SU-DHL-6 (cell line): ENCODE measurements at regions not wholly inside any gene's neighbourhood (a gene's known extent, or its start where the extent isn't known, plus 50 kb on each side); places are given as distances from the start of the nearest gene placed in this dataset.

Experiments
- H2AFZ ChIP-seq: fragments of 200-600 bp; sonication (generic); 2 replicates; pipeline ENCODE4 v1.6.1; 2014; ENCODE audit warnings: low read depth, mild to moderate bottlenecking, moderate library complexity, mixed read lengths, antibody characterized with exemption, low read length; ENCODE audit not compliant: severe bottlenecking
- H3F3A ChIP-seq: fragments of 200-600 bp; shearing (Covaris generic); 2 replicates; pipeline ENCODE4 v1.6.0; 2016; ENCODE audit warnings: antibody characterized with exemption, mild to moderate bottlenecking; ENCODE audit not compliant: insufficient read depth
- H3K27ac ChIP-seq: fragments of 200-600 bp; sonication (generic); 2 replicates; pipeline ENCODE4 v1.5.1; 2016; ENCODE audit warnings: low read depth, mild to moderate bottlenecking, low read length, moderate library complexity, mixed read lengths
- H3K27me3 ChIP-seq: fragments of 200-600 bp; sonication (generic), shearing (Covaris generic); 2 replicates; pipeline ENCODE4 v1.6.0; 2014; ENCODE audit warnings: mild to moderate bottlenecking, low read length
- H3K36me3 ChIP-seq: fragments of 200-600 bp; sonication (generic); 2 replicates; pipeline ENCODE4 v1.6.1; 2014; ENCODE audit warnings: mild to moderate bottlenecking, low read length, mixed read lengths
- H3K4me2 ChIP-seq: fragments of 300-600, 200-600 bp; shearing (Covaris generic), sonication (generic); 2 replicates; pipeline ENCODE4 v1.6.0; 2014; ENCODE audit warnings: low read length, low read depth, mild to moderate bottlenecking; ENCODE audit not compliant: poor library complexity, severe bottlenecking
- H3K4me3 ChIP-seq: fragments of 200-600 bp; sonication (generic); 2 replicates; pipeline ENCODE4 v1.5.1; 2014; ENCODE audit warnings: antibody characterized with exemption, low read length, mild to moderate bottlenecking, mixed read lengths; ENCODE audit not compliant: insufficient read depth, poor library complexity, severe bottlenecking
- H3K79me2 ChIP-seq: fragments of 200-600 bp; sonication (generic); 2 replicates; pipeline ENCODE4 v1.6.1; 2014; ENCODE audit warnings: mild to moderate bottlenecking, low read length, moderate library complexity; ENCODE audit not compliant: insufficient read depth
- H3K9ac ChIP-seq: fragments of 200-600 bp; sonication (generic); 2 replicates; pipeline ENCODE4 v1.7.0; 2014; ENCODE audit warnings: mild to moderate bottlenecking, low read length
- H3K9me2 ChIP-seq: fragments of 200-600 bp; sonication (generic); replicated peaks from 2 replicates; pipeline ENCODE4 v1.6.1; 2014; ENCODE audit warnings: low read length; ENCODE audit not compliant: insufficient read depth
- H3K9me3 ChIP-seq: fragments of 200-600 bp; sonication (generic); 2 replicates; pipeline ENCODE4 v1.6.1; 2014; ENCODE audit warnings: low read length, mixed read lengths; ENCODE audit not compliant: insufficient read depth
- H4K20me1 ChIP-seq: fragments of 200-600 bp; sonication (generic); 2 replicates; pipeline ENCODE4 v1.6.1; 2014; ENCODE audit warnings: low read depth, mild to moderate bottlenecking, antibody characterized with exemption, low read length, moderate library complexity, mixed read lengths
- EZH2phosphoT487 ChIP-seq: fragments of 200-600 bp; sonication (generic), shearing (Covaris generic); conservative IDR thresholded peaks from 2 replicates; pipeline ENCODE4 v1.6.1; 2018; ENCODE audit warnings: mild to moderate bottlenecking, antibody characterized with exemption, low read length, moderate library complexity, mixed read lengths
- TF ChIP-seq, protein P1 (sequence below): fragments of 200-600 bp; sonication (generic); IDR thresholded peaks from one replicate; pipeline ENCODE4 v1.5.1; 2017; ENCODE audit warnings: antibody characterized with exemption, mild to moderate bottlenecking, low read length, moderate library complexity; ENCODE audit not compliant: insufficient read depth, poor library complexity, severe bottlenecking

DNA sequence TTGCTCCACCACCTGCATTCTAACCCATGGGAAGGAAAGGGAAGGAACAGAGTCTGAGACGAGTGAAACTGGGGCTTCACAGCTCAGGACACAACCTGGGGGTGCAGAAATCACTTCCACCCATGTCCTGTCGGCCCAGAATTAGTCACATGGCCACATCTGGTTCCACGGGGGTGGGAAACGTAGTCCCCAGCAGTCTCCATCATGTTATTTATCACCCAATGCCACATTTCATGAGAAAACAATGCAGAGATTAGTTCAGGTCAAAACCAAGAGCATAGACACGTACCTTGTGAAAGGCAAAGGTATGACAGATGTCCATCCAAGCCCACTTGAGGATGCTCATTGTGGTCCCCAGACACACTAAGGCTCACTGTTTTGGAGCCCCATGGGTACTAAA is 125.1 kb downstream of the MED10 start:
- Histone ChIP-seq H2AFZ (no peak overlapping the region), H3K9me3 (no peaks in the 10 kb centered on the region), H3K9ac (no peak overlapping the region), H3F3A (no peaks in the 10 kb centered on the region), H3K27ac (no peak overlapping the region), H3K4me3 (no peak overlapping the region), H3K4me2 (no peak overlapping the region), H3K9me2 (no peaks in the 10 kb centered on the region), H3K79me2 (no peaks in the 10 kb centered on the region), H3K36me3 (no peaks in the 10 kb centered on the region), H4K20me1 (no peaks in the 10 kb centered on the region), H3K27me3 (no peaks in the 10 kb centered on the region)
- TF ChIP-seq EZH2phosphoT487 = no peak
- TF ChIP-seq, protein P1, sequence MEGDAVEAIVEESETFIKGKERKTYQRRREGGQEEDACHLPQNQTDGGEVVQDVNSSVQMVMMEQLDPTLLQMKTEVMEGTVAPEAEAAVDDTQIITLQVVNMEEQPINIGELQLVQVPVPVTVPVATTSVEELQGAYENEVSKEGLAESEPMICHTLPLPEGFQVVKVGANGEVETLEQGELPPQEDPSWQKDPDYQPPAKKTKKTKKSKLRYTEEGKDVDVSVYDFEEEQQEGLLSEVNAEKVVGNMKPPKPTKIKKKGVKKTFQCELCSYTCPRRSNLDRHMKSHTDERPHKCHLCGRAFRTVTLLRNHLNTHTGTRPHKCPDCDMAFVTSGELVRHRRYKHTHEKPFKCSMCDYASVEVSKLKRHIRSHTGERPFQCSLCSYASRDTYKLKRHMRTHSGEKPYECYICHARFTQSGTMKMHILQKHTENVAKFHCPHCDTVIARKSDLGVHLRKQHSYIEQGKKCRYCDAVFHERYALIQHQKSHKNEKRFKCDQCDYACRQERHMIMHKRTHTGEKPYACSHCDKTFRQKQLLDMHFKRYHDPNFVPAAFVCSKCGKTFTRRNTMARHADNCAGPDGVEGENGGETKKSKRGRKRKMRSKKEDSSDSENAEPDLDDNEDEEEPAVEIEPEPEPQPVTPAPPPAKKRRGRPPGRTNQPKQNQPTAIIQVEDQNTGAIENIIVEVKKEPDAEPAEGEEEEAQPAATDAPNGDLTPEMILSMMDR = no peak

DNA sequence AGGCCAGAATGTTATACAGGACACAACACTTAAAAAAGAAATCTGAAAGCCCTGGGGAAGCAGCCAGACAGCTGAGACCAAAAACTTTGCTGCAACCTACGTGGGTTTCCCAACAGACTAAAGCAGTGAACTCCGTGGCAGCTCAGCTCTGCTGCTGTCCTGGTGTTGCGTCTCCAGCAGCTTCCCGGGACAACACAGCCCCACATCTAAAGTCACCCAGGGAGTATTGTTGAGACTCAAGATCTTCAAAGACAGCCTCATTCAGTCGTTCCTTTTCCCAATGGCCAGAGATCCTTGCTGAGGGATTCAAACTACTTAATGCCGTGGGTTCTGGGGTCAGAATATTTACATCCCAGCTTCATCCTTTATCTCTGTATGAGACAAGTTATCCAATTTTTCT is 125.8 kb downstream of the MED10 start:
- TF ChIP-seq, protein P1 = no peak
- TF ChIP-seq EZH2phosphoT487 = no peak
- no peak overlapping the region for H3K4me2 ChIP-seq
- no peaks in the 10 kb centered on the region for H3K9me2 ChIP-seq
- H3F3A ChIP-seq = no peaks in the 10 kb centered on the region
- no peak overlapping the region for H3K27ac ChIP-seq
- H4K20me1 ChIP-seq = no peaks in the 10 kb centered on the region
- H3K9ac ChIP-seq = no peak overlapping the region
- no peaks in the 10 kb centered on the region for H3K9me3 ChIP-seq
- H3K79me2 ChIP-seq = no peaks in the 10 kb centered on the region
- H3K4me3 ChIP-seq = no peak overlapping the region
- no peaks in the 10 kb centered on the region for H3K36me3 ChIP-seq
- H3K27me3 ChIP-seq = no peaks in the 10 kb centered on the region
- no peak overlapping the region for H2AFZ ChIP-seq

DNA sequence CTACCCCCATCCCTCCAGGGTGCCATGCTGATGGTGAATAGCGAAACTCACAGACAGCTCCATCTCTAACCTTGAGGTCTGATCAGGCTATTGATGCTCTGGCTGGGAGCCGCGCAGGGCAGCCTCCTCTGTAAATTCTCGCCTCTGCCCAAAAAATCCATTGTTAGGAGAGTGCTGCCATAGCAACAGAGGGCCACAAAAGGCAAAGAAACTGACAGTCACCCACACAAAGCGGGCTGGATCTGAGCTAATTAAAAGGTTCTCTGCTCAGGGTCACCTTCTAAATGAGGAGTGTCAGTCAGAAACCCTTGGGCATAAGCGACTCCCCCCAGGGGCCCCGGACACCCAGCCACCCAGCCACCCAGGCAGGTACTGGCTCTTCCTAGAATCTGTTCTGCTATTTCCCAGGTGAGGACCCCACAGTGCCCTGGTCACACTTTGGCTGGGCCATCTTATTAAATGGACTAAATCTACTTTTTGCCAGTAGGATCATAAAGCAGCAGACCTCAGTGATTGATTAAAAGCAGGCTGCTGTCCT is 126.7 kb downstream of the MED10 start:
- H3K4me2 ChIP-seq = no peak overlapping the region
- no peaks in the 10 kb centered on the region for H3K27me3 ChIP-seq
- H3K9me2 ChIP-seq = no peaks in the 10 kb centered on the region
- H3K9me3 ChIP-seq = no peaks in the 10 kb centered on the region
- no peaks in the 10 kb centered on the region for H3K36me3 ChIP-seq
- no peak overlapping the region for H3K27ac ChIP-seq
- no peak overlapping the region for H3K9ac ChIP-seq
- no peaks in the 10 kb centered on the region for H3F3A ChIP-seq
- TF ChIP-seq EZH2phosphoT487 = no peak
- TF ChIP-seq, protein P1 = no peak
- H3K4me3 ChIP-seq = no peak overlapping the region
- no peak overlapping the region for H2AFZ ChIP-seq
- no peaks in the 10 kb centered on the region for H4K20me1 ChIP-seq
- H3K79me2 ChIP-seq = no peaks in the 10 kb centered on the region

DNA sequence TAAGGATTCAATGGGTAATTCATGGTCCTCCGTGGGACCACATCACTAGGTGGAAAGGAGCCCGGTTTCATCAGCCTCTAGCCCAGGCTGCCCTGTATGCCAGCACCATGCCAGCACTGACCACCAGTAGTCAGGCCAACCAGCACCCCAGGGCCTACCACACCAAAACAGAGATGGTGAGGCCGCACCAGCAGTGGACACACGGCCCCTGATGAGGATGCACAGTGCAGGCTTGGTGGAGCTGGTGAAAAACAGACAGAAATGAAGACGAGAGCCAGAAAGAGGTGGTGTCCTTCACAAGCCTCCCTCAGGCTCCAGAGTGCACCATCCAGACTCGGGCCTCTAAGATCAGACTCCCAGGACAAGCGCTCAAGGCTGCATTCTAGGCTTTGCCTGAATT is 128.2 kb downstream of the MED10 start:
- Histone ChIP-seq H2AFZ (no peak overlapping the region), H3K9me2 (no peaks in the 10 kb centered on the region), H3K27ac (no peak overlapping the region), H3K27me3 (no peaks in the 10 kb centered on the region), H3K79me2 (no peaks in the 10 kb centered on the region), H3K9ac (no peak overlapping the region), H3F3A (no peaks in the 10 kb centered on the region), H3K4me2 (no peak overlapping the region), H3K36me3 (no peaks in the 10 kb centered on the region), H3K9me3 (no peaks in the 10 kb centered on the region), H3K4me3 (no peak overlapping the region), H4K20me1 (no peaks in the 10 kb centered on the region)
- TF ChIP-seq, protein P1 = no peak
- TF ChIP-seq EZH2phosphoT487 = no peak
